ENCODE measurements at regions not wholly inside any gene's neighbourhood (a gene's known extent, or its start where the extent isn't known, plus 50 kb on each side); places are given as distances from the start of the nearest gene placed in this dataset.

DNA sequence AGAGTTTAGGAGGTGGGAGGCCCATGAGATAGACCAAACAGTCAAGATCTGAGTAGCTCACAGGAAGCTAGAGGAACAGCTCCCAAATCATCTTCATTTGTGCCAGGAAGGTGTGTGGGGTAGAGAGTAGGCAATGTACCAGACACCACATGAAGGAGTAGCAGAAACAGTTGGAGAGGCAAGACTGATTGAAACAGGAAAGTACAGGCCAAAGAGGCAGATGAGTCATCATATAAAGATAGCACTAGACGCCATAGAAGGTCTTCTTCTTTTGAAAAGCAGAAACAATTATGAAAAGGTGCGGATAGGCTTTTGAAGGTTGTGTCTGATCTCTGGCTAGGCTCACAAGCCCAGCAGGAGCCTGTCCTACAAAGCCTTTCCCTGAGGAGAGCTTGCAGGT, 62.7 kb upstream of the PALM2AKAP2 start:
- no peak for TF ChIP-seq POLR2A (IDR thresholded peaks at IDR 0.05)
- TF ChIP-seq, protein P1, sequence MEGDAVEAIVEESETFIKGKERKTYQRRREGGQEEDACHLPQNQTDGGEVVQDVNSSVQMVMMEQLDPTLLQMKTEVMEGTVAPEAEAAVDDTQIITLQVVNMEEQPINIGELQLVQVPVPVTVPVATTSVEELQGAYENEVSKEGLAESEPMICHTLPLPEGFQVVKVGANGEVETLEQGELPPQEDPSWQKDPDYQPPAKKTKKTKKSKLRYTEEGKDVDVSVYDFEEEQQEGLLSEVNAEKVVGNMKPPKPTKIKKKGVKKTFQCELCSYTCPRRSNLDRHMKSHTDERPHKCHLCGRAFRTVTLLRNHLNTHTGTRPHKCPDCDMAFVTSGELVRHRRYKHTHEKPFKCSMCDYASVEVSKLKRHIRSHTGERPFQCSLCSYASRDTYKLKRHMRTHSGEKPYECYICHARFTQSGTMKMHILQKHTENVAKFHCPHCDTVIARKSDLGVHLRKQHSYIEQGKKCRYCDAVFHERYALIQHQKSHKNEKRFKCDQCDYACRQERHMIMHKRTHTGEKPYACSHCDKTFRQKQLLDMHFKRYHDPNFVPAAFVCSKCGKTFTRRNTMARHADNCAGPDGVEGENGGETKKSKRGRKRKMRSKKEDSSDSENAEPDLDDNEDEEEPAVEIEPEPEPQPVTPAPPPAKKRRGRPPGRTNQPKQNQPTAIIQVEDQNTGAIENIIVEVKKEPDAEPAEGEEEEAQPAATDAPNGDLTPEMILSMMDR (IDR thresholded peaks at IDR 0.05), result no peak
